Endodermal cell (in vitro differentiated cells): ENCODE measurements at regions not wholly inside any gene's neighbourhood (a gene's known extent, or its start where the extent isn't known, plus 50 kb on each side); places are given as distances from the start of the nearest gene placed in this dataset.

Source experiments
- DNase-seq: peaks from one replicate; pipeline ENCODE4 v3.0.0-alpha.2; 2017
- H3K27ac ChIP-seq: 2 replicates; pipeline ENCODE4 v1.5.1; 2013; ENCODE audit warnings: mild to moderate bottlenecking, low read depth, low read length, moderate library complexity
- H3K27me3 ChIP-seq: 2 replicates; pipeline ENCODE4 v1.6.1; 2013; ENCODE audit warnings: mild to moderate bottlenecking, low read length, moderate library complexity; ENCODE audit not compliant: insufficient read depth, control insufficient read depth, poor library complexity, severe bottlenecking
- H3K36me3 ChIP-seq: 2 replicates; pipeline ENCODE4 v1.7.0; 2013; ENCODE audit warnings: mild to moderate bottlenecking, low read length, moderate library complexity; ENCODE audit not compliant: control insufficient read depth, insufficient read depth
- H3K4me1 ChIP-seq: one replicate; pipeline ENCODE4 v1.7.0; 2013; ENCODE audit warnings: low read length; ENCODE audit not compliant: control insufficient read depth, insufficient read depth
- H3K4me3 ChIP-seq: 2 replicates; pipeline ENCODE4 v1.5.1; 2013; ENCODE audit warnings: mild to moderate bottlenecking, low read length, moderate library complexity
- H3K9ac ChIP-seq: 2 replicates; pipeline ENCODE4 v1.6.1; 2013; ENCODE audit warnings: mild to moderate bottlenecking, low read length, moderate library complexity; ENCODE audit not compliant: poor library complexity, severe bottlenecking; ENCODE audit errors: extremely low read depth
- H3K9me3 ChIP-seq: 2 replicates; pipeline ENCODE4 v1.6.1; 2013; ENCODE audit warnings: mild to moderate bottlenecking, low read length, moderate library complexity; ENCODE audit not compliant: control insufficient read depth
- H3K27ac Mint-ChIP-seq: 2 replicates; pipeline ENCODE4 v1.8.0; 2020; ENCODE audit warnings: mixed read lengths
- H3K27me3 Mint-ChIP-seq: 2 replicates; pipeline ENCODE4 v1.8.0; 2021; ENCODE audit warnings: mild to moderate bottlenecking, mixed read lengths; ENCODE audit not compliant: insufficient read depth
- H3K36me3 Mint-ChIP-seq: 2 replicates; pipeline ENCODE4 v1.8.0; 2020; ENCODE audit warnings: low read depth, mixed read lengths
- H3K4me1 Mint-ChIP-seq: 2 replicates; pipeline ENCODE4 v1.8.0; 2020; ENCODE audit warnings: mixed read lengths
- H3K4me3 Mint-ChIP-seq: 2 replicates; pipeline ENCODE4 v1.8.0; 2020; ENCODE audit warnings: mild to moderate bottlenecking, moderate library complexity, mixed read lengths
- H3K9me3 Mint-ChIP-seq: 2 replicates; pipeline ENCODE4 v1.8.0; 2020; ENCODE audit warnings: mild to moderate bottlenecking, mixed read lengths
- CTCF ChIP-seq: fragments of 200-600 bp; sonication (generic); conservative IDR thresholded peaks from 2 replicates; pipeline ENCODE4 v1.5.0; 2021; ENCODE audit warnings: antibody characterized with exemption, mild to moderate bottlenecking
- WGBS, 2 experiments: methylation state at CpG; one replicate each; pipeline versions ENCODE4 v1.1.5 to v1.1.7; 2013; ENCODE audit warnings: missing lambda C conversion rate in 2 of 2, mixed read lengths in 1 of 2; ENCODE audit not compliant: insufficient coverage in 1 of 2, insufficient read length in 1 of 2; 5-methylcytosine and 5-hydroxymethylcytosine counted together

- Histone ChIP-seq H3K9me3 (no peaks in the 10 kb centered on the region), H3K27ac (no peak overlapping the region), H3K27me3 (no peaks in the 10 kb centered on the region), H3K4me1 (no peaks in the 10 kb centered on the region), H3K9ac (no peak overlapping the region), H3K4me3 (no peak overlapping the region), H3K36me3 (no peaks in the 10 kb centered on the region)
- TF ChIP-seq CTCF: no peak
- no peak overlapping the region for H3K4me3 Mint-ChIP-seq
- WGBS, 2 experiments: 85 to 89% methylated on average over 2 of the region's 2 CpGs
- H3K27me3 Mint-ChIP-seq: no peaks in the 10 kb centered on the region
- H3K4me1 Mint-ChIP-seq: no peaks in the 10 kb centered on the region
- no peaks in the 10 kb centered on the region for H3K9me3 Mint-ChIP-seq
- no peaks in the 10 kb centered on the region for H3K36me3 Mint-ChIP-seq
- H3K27ac Mint-ChIP-seq: no peak overlapping the region
- DNase-seq: no peak
Measured at GRCh38 chr9:73736270-73736669, 584.6 kb downstream of the ANXA1 start.

DNA sequence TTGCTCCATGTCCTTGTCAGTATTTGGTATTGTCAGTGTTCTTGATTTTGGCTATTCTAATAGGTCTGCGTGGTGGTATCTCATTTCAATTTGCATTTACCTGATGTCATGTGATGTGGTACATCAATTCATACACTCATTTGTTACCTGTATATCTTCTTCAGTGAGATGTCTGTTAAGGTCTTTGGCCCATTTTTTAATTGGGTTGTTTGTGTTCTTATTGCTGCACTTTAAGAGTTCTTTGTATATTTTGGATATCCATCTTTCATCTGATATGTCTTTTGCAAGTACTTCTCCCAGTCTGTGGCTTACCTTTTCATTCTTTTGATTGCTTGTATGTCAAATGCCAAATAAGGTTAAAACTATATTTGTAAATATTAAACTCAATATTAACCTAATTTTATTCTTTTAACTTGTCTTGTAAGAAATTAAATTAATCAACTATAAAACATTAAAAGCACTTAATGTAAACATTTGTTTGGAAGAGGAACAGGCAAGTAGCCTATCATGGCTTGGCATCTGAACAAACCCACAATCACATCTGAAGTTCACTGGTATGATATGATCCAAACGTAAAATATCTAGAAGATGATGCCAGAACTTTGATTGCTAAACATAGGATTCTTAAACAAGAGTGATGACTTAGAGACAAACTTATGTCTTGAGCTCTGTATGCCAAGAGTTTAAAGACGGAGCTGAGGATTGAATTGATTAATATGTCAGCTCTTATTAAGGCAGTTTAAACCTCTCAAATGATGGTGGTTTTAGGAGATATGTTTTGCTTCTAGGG, 587.3 kb downstream of the ANXA1 start:
- WGBS, 2 experiments: 90 to 99% methylated on average over 2 to 3 of the region's 3 CpGs

DNA sequence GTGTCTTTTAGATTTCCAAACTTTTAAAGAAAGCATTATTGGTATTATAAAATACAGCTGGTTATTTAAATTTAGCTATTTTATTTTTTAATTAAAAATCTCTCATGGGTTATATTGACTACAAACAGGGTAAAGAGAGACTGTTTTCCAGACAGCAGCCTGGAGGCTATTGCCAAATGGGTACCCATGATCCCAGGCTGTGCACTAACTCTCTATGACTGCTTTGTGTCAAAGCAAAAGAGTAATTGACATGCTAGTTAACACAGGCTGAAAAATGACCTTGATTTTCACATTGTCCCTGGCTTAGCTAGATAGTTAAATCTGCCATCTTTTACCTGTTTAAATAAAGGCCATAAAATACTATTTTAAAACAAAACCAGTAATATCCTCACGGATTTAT, 589.7 kb downstream of the ANXA1 start:
- Histone ChIP-seq H3K27me3 (no peaks in the 10 kb centered on the region), H3K9ac (no peak overlapping the region), H3K36me3 (no peaks in the 10 kb centered on the region), H3K4me1 (no peaks in the 10 kb centered on the region), H3K4me3 (no peak overlapping the region), H3K27ac (no peak overlapping the region), H3K9me3 (no peaks in the 10 kb centered on the region)
- no peaks in the 10 kb centered on the region for H3K27me3 Mint-ChIP-seq
- no peak overlapping the region for H3K4me3 Mint-ChIP-seq
- H3K9me3 Mint-ChIP-seq: peaks cover 3% of the 10 kb centered on the region
- no peak for TF ChIP-seq CTCF
- no peaks in the 10 kb centered on the region for H3K36me3 Mint-ChIP-seq
- no peaks in the 10 kb centered on the region for H3K4me1 Mint-ChIP-seq
- no peak for DNase-seq
- no peak overlapping the region for H3K27ac Mint-ChIP-seq
- WGBS, 2 experiments: 80% methylated on average over 1 of the region's 1 CpG; no CpG with 5 or more reads in 1 of the 2 experiments

More for the DNA sequence above, 587.3 kb downstream of the ANXA1 start:
- no peaks in the 10 kb centered on the region for H3K9me3 ChIP-seq
- H3K27me3 ChIP-seq: no peaks in the 10 kb centered on the region
- no peak overlapping the region for H3K4me3 Mint-ChIP-seq
- no peaks in the 10 kb centered on the region for H3K4me1 ChIP-seq
- H3K4me1 Mint-ChIP-seq: no peaks in the 10 kb centered on the region
- H3K9me3 Mint-ChIP-seq: no peaks in the 10 kb centered on the region
- no peak overlapping the region for H3K4me3 ChIP-seq
- TF ChIP-seq CTCF: no peak
- H3K36me3 ChIP-seq: no peaks in the 10 kb centered on the region
- no peaks in the 10 kb centered on the region for H3K27me3 Mint-ChIP-seq
- DNase-seq: no peak
- H3K36me3 Mint-ChIP-seq: no peaks in the 10 kb centered on the region
- H3K27ac Mint-ChIP-seq: no peak overlapping the region
- H3K27ac ChIP-seq: no peak overlapping the region
- H3K9ac ChIP-seq: no peak overlapping the region
